ENCODE measurements at regions not wholly inside any gene's neighbourhood (a gene's known extent, or its start where the extent isn't known, plus 50 kb on each side); places are given as distances from the start of the nearest gene placed in this dataset.
"Not testable (repeated sequence)": the region's sequence is repeated elsewhere in the genome, so short reads cannot be mapped to it uniquely, and the experiment has no call there.

DNA sequence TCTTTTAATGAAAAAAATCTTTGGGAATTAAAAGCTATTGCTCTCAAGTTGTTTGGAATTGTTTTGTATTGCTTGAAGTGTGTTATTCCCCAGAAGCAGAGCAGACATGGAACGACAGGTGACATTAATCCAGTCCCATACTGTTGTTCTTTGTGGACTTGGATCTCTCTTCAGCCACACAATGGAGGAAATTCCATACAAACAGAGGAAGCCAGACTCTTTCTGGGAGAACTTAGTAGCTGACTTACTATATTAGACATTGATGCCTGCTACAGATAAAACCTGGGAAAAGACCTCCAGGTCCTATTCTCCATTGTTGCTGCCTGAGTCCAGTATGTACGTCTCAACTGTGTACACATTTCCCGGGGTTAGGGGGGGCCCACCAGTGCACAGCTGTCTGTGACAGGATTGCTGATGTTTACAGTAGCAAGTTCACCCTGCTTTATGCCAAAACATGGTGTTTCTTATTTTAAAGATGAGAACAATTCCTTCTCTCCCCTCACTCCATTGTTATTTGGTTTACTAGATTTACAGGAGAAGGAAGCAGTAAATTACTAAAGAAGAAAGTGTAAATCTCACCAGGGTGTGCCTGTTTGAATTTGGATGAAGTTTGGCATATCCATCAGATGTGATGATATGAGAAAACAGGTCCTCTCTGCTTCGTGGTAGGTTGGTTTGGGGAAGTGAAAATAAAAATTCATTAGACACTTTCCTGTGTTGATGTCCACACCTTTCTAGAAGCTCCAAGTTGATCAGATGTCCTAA, 142.4 kb upstream of the RBBP8 start:
- H3K4me3 ChIP-seq (ENCODE audit: low read depth, low read length), result no peak overlapping the region

DNA sequence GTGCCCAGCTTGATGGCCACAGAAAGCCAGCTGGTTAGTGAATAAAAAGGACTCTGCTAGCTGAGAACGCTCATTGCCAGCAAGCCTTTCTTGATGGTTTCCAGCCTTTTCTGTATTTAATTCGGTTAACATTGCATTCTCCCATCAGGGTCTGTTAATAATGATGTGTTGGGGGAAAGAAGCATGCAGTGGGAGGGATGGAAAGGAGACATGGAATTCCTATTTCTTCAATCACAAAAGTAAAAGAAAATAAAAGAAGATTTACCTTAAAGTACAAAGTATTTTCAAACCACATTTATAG, 141.9 kb upstream of the RBBP8 start:
- H3K4me3 ChIP-seq (ENCODE audit: low read depth, low read length), result no peak overlapping the region

DNA sequence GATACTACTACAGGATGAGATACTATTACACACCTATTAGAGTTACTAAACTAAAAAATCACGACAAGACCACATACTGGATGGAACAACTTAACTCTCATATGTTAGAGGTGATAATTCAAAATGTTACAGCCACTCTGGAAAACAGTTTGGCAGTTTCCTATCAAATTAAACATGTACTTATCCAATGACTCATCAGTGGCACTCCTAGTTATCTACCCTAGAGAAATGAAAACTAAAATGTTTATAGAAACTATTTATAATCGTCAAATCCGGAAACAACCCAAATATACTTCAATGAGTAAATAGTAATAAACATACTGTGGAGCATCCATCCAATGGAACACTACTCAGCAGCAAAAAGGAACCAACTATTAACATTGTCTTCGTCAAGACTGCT, 137.0 kb upstream of the RBBP8 start:
- no peak overlapping the region for H3K4me3 ChIP-seq (ENCODE audit: low read depth, low read length)

DNA sequence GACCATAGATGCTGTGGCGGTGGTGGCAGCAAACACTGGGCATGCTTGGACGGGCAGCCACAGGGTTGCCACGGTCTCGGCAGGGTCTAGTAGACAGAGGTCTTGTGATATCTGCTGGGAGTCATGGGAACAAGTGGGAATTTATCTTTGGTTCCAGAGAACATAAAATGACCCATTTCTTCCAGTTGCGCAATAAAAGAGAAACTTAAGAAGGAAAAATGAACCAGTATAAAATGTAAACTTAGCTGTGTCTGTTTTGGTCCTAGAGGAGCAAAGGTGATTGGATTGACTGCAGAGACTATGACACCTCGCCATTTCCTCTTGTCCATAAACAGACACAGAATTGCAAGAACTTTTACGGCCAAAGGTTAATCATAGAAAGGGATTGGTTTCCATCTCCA, 132.6 kb upstream of the RBBP8 start:
- no peak overlapping the region for H3K4me3 ChIP-seq (ENCODE audit: low read depth, low read length)

DNA sequence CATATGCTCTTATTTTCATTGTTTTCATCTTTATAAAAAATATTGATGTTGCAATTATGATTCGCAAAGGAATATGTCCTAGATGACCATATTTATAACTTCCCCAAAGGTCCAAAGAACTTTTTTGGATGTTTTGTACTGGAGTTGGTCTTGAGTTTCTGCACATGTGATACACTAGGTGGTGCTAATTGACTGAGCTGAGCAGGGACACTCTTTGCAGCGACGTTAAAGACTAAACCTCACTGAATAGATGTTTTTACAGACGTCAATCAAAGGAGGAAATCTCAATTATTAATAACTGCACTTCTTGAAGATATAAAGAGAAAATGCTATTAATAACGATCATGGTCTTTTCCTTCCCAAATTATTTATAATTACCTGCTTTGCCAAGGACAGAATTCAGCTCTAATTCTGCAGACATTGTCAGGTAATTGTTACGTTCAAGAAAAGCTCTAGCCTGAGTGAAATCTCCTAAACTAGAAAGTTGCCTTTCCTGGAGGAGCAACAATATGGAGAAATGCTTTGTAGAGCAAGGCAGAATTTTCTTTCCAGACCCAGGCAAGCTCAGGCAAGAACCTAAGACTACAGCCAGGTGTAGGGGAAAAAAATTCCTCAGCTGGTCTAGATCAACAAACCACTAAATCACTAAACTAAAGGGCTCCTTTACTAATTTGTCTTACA, 119.3 kb upstream of the RBBP8 start:
- H3K4me3 ChIP-seq (ENCODE audit: low read depth, low read length), result no peak overlapping the region

DNA sequence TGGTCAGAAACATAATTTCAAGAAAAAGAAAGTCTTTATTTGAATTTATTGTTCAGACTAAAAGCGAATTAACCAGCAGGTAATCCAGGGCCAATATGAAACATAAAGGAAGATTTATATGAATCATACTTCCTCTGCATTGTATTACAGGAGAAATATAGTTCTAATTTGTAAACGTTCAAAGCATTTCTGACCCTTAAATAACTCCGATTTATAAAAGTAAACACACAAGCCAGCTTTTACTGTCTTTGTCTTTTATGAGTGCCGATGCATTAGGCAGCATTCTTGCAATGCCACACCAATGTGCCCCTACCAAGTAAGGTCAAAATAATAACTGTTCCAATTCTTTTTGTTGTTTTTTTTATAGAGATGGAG, 118.8 kb upstream of the RBBP8 start:
- no peak overlapping the region for H3K4me3 ChIP-seq (ENCODE audit: low read depth, low read length)

DNA sequence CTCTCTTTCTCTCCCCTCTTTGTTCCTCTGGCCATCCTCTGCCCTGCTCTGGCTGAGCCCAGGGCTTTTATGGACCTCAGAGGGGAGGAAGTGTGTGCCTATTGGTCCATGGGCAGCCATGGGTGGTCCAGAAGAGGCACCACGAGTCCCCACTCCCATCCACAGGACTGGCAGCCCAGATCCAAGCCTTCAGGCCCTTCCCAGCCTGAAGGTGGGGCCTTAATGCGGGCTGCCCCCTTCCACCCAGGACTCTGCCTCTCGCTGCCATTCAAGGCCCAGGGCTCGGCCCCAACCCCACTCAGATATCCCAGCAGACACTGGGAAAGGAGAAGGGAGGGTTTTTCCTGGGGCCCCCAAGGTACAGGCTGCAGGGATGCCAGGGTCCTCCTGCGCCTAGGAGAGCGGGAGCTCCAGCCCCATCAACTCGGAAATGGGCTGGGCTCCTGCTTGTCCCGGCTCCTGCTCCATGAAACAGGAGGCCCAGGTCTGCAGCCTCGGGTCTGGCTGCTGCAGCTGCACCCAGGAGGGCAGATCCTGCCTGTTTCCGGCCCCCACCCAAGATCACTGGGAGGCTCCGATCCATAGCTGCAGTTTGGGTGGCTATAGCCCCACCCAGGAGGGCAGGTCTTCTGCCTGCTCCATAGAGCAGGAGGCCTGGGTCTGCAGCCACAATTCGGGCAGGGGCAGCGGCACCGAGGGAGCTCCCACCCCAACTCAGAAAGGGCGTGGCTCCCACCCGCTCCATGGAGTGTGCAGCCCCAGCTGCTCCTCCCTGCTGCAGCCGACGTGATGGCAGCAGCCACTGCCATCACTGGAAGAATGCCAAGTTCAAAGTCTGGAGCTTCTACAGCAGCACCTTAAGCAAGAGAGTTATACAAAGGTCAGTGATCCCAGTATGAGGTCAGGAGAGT, 116.6 kb upstream of the RBBP8 start:
- H3K4me3 ChIP-seq (ENCODE audit: low read depth, low read length), result no peak overlapping the region

DNA sequence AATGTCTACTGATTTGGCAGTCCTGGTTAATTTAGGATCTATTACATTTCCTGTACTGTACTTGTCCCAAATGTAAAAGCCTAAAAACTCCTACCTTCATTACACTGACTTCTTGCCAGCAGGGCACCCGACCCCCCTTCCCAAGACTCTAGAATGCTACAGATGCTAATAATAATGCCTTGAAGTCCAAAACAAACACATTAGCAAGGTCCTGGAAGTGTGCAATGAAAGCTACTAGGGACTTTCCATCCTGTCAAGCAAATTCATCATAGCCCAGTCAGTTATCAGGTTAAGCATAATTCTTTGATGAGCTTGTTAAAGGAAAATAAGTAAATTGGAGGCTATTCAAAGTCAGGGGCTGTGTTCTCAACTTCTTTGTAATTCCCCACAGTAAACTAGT, 115.3 kb upstream of the RBBP8 start:
- H3K4me3 ChIP-seq (ENCODE audit: low read depth, low read length), result no peak overlapping the region

DNA sequence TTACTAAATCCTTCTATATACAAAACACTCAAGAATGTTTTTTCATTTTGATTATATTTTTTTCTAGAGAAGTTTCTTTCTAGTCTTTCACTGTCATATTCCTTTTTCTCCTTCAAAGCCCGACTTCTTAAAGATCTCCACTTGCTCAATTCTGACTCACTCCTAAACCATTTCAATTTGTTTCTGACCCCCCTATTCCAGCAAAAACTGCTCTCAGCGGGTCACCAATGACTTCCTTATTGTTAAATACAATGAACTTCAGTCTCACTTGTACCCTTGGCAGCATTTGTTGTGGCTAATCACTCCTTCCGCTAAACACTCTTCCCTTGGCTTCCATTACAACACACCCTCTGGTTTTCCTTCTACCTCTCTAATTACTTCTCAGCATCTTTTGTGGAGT, 111.1 kb upstream of the RBBP8 start:
- no peak overlapping the region for H3K4me3 ChIP-seq (ENCODE audit: low read depth, low read length)

DNA sequence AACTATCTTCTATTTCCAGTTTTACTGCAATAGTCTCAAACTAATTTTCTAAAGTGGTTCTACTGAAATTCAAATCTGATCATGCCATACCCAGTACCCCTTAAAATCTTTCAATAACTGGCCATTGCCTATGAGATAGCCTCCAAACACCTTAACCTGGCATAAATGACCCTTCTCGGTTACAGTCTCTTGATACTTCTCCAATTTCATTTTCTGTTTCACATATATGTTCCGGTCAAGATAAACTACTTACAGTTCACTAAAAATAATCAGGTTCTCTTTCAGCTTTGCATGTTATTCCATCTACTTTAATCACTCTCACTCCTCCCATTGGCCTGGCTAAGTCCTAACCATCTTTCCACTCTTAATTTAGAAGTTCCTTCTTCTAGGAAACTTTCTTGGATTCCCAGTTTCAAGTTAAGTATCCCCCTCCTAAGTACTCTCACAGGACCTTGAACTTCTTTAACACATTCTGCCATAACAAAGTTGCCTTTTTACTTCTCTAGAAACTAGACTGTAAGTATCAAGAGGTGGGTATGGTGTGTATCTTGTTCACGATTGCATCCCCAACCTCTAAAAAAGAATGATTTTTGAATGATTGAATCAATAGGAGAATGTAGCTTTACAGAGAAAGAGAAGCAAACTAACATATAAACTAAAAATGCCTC, 110.2 kb upstream of the RBBP8 start:
- no peak overlapping the region for H3K4me3 ChIP-seq (ENCODE audit: low read depth, low read length)

DNA sequence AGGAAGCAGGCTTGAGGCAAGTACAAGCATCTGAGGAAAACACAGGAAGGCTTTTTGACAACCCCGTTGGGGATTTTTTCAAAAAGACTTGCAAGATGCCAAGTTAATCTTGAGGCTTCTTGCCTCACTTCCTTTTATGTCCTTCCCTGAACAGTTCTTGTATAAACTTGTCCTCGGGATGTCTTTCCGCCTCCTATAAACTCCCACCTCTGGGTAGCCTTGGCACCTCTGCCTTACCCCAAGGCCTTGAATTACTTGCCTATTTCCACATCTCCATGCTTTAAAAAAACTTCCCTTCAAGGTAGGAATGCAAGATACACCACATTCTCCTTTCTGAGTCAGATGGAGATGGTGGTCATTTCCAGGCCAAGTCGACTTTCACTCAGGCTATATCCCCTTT, 106.4 kb upstream of the RBBP8 start:
- no peak overlapping the region for H3K4me3 ChIP-seq (ENCODE audit: low read depth, low read length)

DNA sequence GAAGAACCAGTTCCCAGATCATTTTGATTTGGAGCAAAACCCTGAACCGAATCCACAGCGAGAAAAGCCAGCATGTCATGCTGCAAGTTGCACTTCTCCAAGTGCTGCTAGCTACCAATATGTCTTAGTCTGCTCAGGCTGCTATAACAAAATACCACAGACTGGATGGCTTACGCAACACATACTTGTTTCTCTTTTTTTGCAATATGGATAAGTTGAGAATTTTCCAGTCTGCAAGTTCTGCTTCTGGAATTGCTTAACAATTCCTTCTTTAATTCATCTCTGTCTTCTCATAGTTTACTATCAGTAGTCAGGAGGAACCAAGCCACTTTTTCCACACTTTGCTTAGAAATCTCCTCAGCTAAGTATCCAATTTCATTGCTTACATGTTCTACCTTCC, 105.9 kb upstream of the RBBP8 start:
- H3K4me3 ChIP-seq (ENCODE audit: low read depth, low read length), result no peak overlapping the region

DNA sequence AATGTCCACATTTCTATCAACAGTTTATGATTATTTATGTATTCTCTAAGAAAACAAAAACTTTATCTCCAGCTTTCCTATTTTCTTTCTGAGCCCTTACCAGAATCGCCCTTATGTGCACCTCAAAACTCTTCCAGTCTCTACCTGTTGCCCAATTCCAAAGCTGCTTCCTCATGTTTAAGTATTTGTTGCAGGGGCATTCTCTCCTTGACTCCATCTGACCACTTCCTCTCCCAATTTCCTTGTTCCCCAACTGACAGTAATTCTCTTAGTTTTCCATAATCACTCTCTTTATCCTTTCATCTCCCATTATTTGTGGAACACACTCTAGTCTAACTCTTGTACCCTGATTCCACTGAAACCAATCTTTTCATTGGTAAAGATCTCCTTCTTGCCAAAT, 105.4 kb upstream of the RBBP8 start:
- no peak overlapping the region for H3K4me3 ChIP-seq (ENCODE audit: low read depth, low read length)

DNA sequence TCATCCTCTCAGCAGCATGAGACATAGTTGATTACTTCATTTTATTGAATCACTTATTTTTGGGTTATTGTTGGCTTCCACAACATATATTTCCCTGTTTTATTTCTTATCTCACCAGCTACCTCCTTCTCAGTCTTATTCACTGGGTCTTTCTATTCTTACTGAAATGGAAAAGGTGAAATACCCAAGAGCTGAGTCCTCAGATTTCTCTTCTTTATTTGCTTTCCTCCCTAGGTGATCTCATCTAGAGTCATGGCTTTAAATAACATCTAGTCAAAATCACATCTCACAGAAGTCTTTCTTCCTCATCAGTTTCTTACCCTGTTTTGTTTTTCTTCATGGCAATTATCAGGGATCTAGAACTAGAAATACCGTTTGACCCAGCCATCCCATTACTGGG, 105.0 kb upstream of the RBBP8 start:
- H3K4me3 ChIP-seq (ENCODE audit: low read depth, low read length), result no peak overlapping the region

DNA sequence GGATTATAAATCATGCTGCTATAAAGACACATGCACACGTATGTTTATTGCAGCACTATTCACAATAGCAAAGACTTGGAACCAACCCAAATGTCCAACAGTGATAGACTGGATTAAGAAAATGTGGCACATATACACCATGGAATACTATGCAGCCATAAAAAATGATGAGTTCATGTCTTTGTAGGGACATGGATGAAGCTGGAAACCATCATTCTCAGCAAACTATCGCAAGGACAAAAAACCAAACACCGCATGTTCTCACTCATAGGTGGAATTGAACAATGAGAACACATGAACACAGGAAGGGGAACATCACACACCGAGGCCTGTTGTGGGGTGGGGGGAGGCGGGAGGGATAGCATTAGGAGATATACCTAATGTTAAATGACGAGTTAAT, 104.5 kb upstream of the RBBP8 start:
- not testable (repeated sequence) for H3K4me3 ChIP-seq (ENCODE audit: low read depth, low read length)

DNA sequence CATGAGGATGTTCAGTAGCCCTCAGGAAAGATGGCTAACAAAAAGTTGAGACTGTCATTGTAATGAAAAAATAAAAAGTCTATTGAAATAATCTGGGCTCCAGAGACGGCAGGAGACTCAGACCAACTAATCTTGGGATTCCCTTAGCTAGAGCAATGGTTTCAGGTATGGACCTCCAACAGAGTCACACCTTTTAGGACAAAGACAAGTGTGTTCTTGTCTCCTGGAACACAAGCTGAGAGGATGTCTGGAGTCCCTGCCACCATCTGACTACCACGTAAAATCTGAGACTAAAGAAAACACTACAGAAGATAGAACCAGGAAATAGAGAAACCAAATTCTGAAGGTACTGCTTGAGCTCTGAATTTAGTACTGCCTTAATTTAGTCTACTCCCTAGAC, 103.3 kb upstream of the RBBP8 start:
- no peak overlapping the region for H3K4me3 ChIP-seq (ENCODE audit: low read depth, low read length)

DNA sequence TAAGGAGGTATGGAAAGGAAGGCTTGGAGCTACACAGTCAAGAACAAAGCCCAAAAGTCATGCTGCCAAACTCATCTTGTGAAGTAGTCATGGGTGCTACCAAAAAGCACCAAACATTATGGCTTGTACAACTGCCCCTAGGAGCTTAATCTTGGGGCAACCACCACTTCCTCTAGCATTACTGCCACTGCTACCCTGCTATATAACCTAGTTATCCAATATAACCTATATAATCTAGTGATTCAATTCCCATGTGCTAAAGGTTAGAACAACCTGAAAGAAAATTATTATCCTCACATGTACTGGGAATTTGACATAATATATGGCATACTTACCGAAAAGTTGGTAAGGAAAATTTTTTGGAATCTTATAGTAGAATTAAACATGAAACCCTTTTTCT, 102.6 kb upstream of the RBBP8 start:
- H3K4me3 ChIP-seq (ENCODE audit: low read depth, low read length), result no peak overlapping the region

DNA sequence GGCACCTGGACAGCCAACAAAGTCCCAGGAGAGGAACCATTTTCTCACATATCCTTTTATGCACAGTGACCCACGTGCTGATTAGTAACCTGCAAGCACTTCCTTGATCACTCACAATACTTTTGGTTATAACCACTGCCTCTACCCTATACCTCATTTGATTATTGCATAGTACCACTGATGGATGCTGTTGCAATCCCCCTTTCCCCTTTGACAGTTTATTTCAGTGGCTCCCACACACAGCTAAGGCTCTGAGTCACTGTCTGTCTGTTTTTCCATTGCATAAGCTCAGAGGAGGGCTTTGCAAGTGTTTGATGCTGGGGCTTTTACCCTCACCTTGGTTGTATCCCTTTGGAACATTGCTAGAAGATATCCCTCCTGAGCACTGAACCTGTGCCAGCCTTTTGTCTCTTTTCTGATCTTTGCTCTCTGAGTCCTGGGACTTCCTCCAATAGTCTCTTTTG, 101.7 kb upstream of the RBBP8 start:
- no peak overlapping the region for H3K4me3 ChIP-seq (ENCODE audit: low read depth, low read length)

DNA sequence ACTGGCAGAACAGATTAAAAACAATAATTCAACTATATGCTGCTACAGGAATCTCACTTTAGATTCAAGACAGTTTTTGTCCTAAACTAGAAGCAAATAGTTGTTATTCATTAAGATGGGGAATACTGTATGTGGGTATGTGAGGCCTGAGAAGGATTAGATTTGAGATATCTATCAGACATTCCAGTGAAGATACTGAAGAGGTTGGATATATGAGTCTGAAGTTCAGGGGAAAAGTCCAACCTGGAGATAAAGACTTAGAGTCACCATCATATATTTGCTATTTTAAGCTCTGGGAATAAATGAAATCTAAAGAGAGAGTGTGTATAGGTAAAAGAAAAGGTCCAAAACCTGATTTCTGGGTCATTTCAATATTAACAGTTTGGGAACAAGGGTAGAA, 96.2 kb upstream of the RBBP8 start:
- H3K4me3 ChIP-seq (ENCODE audit: low read depth, low read length), result no peak overlapping the region

DNA sequence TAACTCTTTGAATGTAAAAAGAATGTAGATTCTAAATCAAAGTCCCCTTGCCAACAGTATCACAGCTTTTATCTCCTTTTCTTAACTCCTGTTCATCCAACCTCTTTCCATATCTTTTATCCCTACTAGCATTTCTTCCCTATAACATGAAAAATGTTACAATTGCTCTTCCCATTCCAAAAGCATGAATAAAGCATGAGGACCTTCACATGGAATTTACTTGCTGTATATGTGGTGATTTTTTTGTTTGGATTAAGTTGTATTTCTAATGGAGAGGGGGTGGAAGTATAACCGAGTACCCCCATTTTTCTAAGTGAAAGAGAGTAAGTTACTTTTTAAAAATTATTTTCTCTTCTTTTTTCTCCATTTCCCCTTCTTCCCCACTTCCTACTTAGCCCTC, 94.9 kb upstream of the RBBP8 start:
- H3K4me3 ChIP-seq (ENCODE audit: low read depth, low read length), result no peak overlapping the region

DNA sequence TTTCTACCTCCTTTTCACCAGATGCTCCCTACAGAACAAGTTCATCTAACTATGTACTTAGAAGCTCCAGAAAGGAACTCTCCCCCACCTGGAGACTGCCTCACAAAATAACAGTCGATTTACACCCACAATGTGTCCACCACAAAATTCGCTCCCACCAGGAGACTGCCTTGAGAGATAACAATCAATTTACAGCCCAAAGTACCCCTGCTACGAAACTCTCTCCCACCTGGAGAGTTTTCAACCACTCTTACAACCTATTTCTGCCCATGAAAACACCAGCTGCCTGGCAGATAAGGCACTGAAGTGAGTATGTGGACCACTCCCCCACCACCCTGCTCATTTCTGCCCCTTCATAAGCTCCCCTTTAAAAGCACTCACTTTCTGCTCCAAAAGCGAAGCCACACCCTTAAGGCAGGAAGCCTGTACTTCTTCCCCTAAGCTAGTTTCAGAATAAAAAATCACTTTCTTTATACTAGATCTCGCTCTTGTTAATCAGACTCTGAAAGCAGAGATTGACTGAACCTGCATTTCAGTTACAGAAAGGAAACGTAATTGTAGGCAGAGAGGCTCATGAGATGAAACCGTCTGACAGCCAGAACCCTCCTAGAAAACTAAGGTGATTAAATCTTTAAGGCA, 94.4 kb upstream of the RBBP8 start:
- H3K4me3 ChIP-seq (ENCODE audit: low read depth, low read length), result no peak overlapping the region

Measured in iPS-11a (cell line).